CD4-positive, CD25-positive, alpha-beta regulatory T cell (primary cell): ENCODE measurements at regions not wholly inside any gene's neighbourhood (a gene's known extent, or its start where the extent isn't known, plus 50 kb on each side); places are given as distances from the start of the nearest gene placed in this dataset.

Experiments
- ATAC-seq, 2 donors: fragments of 150-1000 bp; cut with Tn5 transposase; one replicate each; pipeline ENCODE4 v1.10.0; 2021; ENCODE audit warnings: low read depth in 2 of 2, moderate number of reproducible peaks in 2 of 2, moderate library complexity in 1 of 2
- DNase-seq, 3 donors: peaks; one replicate each; pipeline versions ENCODE4 v3.0.0 to v3.0.0-alpha.2; 2012 to 2022; ENCODE audit warnings: mixed read lengths in 1 of 3
- H3K27ac ChIP-seq: one replicate; pipeline ENCODE4 v1.7.0; 2013; ENCODE audit warnings: mild to moderate bottlenecking, low read length; ENCODE audit not compliant: insufficient read depth, poor library complexity, severe bottlenecking
- H3K27me3 ChIP-seq: one replicate; pipeline ENCODE4 v1.7.0; 2013; ENCODE audit warnings: low read length; ENCODE audit not compliant: control insufficient read depth, insufficient read depth
- H3K36me3 ChIP-seq: one replicate; pipeline ENCODE4 v1.7.0; 2013; ENCODE audit warnings: mild to moderate bottlenecking, low read length, moderate library complexity; ENCODE audit not compliant: control insufficient read depth, insufficient read depth
- H3K4me1 ChIP-seq: 2 replicates; pipeline ENCODE4 v1.7.0; 2013; ENCODE audit warnings: mild to moderate bottlenecking, low read length; ENCODE audit not compliant: insufficient read depth, control insufficient read depth, poor library complexity, severe bottlenecking
- H3K4me3 ChIP-seq: one replicate; pipeline ENCODE4 v1.7.0; 2013; ENCODE audit warnings: low read depth, mild to moderate bottlenecking, low read length, moderate library complexity
- H3K9me3 ChIP-seq, 2 experiments: 1 replicate in 1 of 2; 2 replicates in 1 of 2; pipeline ENCODE4 v1.7.0; 2013; ENCODE audit warnings: low read length in 2 of 2, mild to moderate bottlenecking in 1 of 2, moderate library complexity in 1 of 2; ENCODE audit not compliant: control insufficient read depth in 2 of 2
- H3K27ac Mint-ChIP-seq, 3 donors: one replicate each; pipeline ENCODE4 v1.8.0; 2020 to 2022; ENCODE audit warnings: mild to moderate bottlenecking in 3 of 3, mixed read lengths in 3 of 3, moderate library complexity in 2 of 3
- H3K27me3 Mint-ChIP-seq: one replicate; pipeline ENCODE4 v1.8.0; 2022; ENCODE audit warnings: mild to moderate bottlenecking, mixed read lengths
- H3K36me3 Mint-ChIP-seq: one replicate; pipeline ENCODE4 v1.8.0; 2020; ENCODE audit warnings: mixed read lengths
- H3K4me1 Mint-ChIP-seq, 4 donors: one replicate each; pipeline ENCODE4 v1.8.0; 2020 to 2022; ENCODE audit warnings: mixed read lengths in 4 of 4, mild to moderate bottlenecking in 1 of 4
- H3K4me3 Mint-ChIP-seq, 4 donors: one replicate each; pipeline ENCODE4 v1.8.0; 2020 to 2022; ENCODE audit warnings: mild to moderate bottlenecking in 4 of 4, mixed read lengths in 4 of 4, moderate library complexity in 3 of 4
- H3K9me3 Mint-ChIP-seq, 7 donors: one replicate each; pipeline ENCODE4 v1.8.0; 2020 to 2022; ENCODE audit warnings: mixed read lengths in 7 of 7, mild to moderate bottlenecking in 3 of 7, moderate library complexity in 2 of 7

DNA sequence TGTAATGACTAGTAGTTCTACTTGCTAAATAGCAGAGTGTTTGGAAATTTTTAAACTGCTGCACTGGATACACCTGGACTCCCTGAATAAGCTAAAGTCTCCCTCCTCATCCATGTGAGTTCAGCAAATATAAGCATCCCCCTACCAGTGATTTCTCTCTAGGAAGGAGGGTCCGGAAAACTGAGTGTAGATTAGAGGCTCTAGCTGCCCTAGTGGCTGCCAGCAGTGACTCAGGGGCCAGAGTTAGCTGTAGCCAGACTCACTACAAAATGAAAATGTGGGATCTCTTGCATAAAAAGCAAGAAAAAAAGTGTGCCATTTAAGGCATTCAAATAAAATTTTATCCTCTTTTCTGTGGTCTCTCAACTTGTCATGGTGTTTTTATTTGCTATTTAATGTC, 485.0 kb upstream of the ATP11B start:
- peaks cover 0 to 6% (median 2%) of the 10 kb centered on the region in 7 donors for H3K9me3 Mint-ChIP-seq
- no peaks in the 10 kb centered on the region for H3K9me3 ChIP-seq
- H3K4me1 Mint-ChIP-seq: no peaks in the 10 kb centered on the region
- no peaks in the 10 kb centered on the region for H3K36me3 Mint-ChIP-seq
- H3K27me3 ChIP-seq: no peaks in the 10 kb centered on the region
- ATAC-seq (no peak), DNase-seq (no peak)
- no peak overlapping the region for H3K27ac Mint-ChIP-seq
- no peaks in the 10 kb centered on the region for H3K27me3 Mint-ChIP-seq
- no peaks in the 10 kb centered on the region for H3K36me3 ChIP-seq
- H3K4me3 Mint-ChIP-seq: no peak overlapping the region
- no peak overlapping the region for H3K4me3 ChIP-seq
- H3K4me1 ChIP-seq: no peaks in the 10 kb centered on the region
- H3K27ac ChIP-seq: no peak overlapping the region

GRCh38 chr3:182309120-182309519, 484.2 kb upstream of the ATP11B start:
- H3K27ac Mint-ChIP-seq: no peak overlapping the region
- H3K36me3 Mint-ChIP-seq: no peaks in the 10 kb centered on the region
- Histone ChIP-seq H3K4me3 (no peak overlapping the region), H3K36me3 (no peaks in the 10 kb centered on the region), H3K9me3 (no peaks in the 10 kb centered on the region), H3K27me3 (no peaks in the 10 kb centered on the region), H3K4me1 (no peaks in the 10 kb centered on the region), H3K27ac (no peak overlapping the region)
- DNase-seq (no peak), ATAC-seq (no peak)
- no peaks in the 10 kb centered on the region for H3K27me3 Mint-ChIP-seq
- H3K9me3 Mint-ChIP-seq: peaks cover 0 to 9% (median 4%) of the 10 kb centered on the region in 7 donors
- H3K4me1 Mint-ChIP-seq: no peaks in the 10 kb centered on the region
- no peak overlapping the region for H3K4me3 Mint-ChIP-seq

DNA sequence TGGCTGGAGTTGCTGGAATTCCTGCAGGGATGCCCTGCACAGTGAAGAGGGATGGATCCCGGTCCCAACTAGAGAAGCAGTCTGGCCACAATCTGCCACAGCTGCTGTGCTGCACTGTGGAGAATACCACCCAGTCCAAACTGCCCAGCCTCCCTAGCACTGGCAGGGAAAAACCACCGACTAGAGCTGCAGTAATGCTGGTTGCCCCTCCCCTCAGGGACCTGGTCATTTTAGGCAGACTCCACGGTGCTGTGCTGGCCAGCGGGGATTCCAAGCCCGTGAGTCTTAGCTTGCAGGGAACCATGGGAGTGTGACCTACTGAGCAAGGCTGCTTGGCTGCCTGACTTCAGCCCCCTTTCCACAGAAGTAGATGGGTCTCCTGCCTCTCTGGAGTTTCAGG, 478.0 kb upstream of the ATP11B start:
- no peaks in the 10 kb centered on the region for H3K27me3 ChIP-seq
- no peak for ATAC-seq
- H3K4me3 ChIP-seq: no peak overlapping the region
- Mint-ChIP-seq H3K27me3 (no peaks in the 10 kb centered on the region), H3K27ac (no peak overlapping the region), H3K9me3 (peaks cover 2 to 32% (median 13%) of the 10 kb centered on the region in 7 donors), H3K36me3 (no peaks in the 10 kb centered on the region), H3K4me3 (no peak overlapping the region), H3K4me1 (no peaks in the 10 kb centered on the region)
- no peaks in the 10 kb centered on the region for H3K36me3 ChIP-seq
- peaks cover 0 to 6% of the 10 kb centered on the region in 2 experiments for H3K9me3 ChIP-seq
- no peak overlapping the region for H3K27ac ChIP-seq
- H3K4me1 ChIP-seq: no peaks in the 10 kb centered on the region
- no peak for DNase-seq

GRCh38 chr3:182323126-182323700, 470.1 kb upstream of the ATP11B start:
- no peak overlapping the region for H3K4me3 ChIP-seq
- Mint-ChIP-seq H3K9me3 (peaks cover 2 to 19% (median 8%) of the 10 kb centered on the region in 7 donors), H3K27ac (no peak overlapping the region), H3K4me3 (no peak overlapping the region), H3K4me1 (no peaks in the 10 kb centered on the region), H3K27me3 (no peaks in the 10 kb centered on the region), H3K36me3 (no peaks in the 10 kb centered on the region)
- no peaks in the 10 kb centered on the region for H3K27me3 ChIP-seq
- H3K9me3 ChIP-seq: no peaks in the 10 kb centered on the region
- H3K36me3 ChIP-seq: no peaks in the 10 kb centered on the region
- ATAC-seq: no peak
- H3K27ac ChIP-seq: no peak overlapping the region
- DNase-seq: no peak
- H3K4me1 ChIP-seq: no peaks in the 10 kb centered on the region

DNA sequence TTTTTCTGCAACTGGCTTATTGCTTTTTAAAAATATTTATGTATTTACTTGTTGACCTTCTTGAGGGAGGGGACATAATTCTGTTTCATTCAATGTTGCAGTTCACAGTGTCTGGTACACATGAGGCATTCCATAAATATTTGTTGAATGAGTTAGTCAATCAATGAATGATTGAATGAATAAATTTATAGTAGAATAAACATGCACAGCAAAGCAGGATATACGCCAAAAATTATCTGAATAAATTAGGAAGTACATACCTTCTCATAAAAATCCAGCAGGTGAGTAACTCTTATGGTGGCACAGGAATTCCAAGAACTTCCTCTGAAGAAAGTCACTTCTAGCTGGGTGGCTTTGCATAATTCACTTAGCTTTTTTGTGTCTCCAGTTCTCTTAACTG, 469.4 kb upstream of the ATP11B start:
- Mint-ChIP-seq H3K4me3 (no peak overlapping the region), H3K4me1 (no peaks in the 10 kb centered on the region), H3K27me3 (no peaks in the 10 kb centered on the region), H3K36me3 (no peaks in the 10 kb centered on the region), H3K27ac (no peak overlapping the region), H3K9me3 (peaks cover 2 to 12% (median 8%) of the 10 kb centered on the region in 7 donors)
- Histone ChIP-seq H3K4me1 (no peaks in the 10 kb centered on the region), H3K27me3 (no peaks in the 10 kb centered on the region), H3K27ac (no peak overlapping the region), H3K4me3 (no peak overlapping the region), H3K36me3 (no peaks in the 10 kb centered on the region), H3K9me3 (no peaks in the 10 kb centered on the region)
- no peak for DNase-seq
- no peak for ATAC-seq

- ATAC-seq (no peak), DNase-seq (no peak)
- H3K27me3 ChIP-seq: no peaks in the 10 kb centered on the region
- Mint-ChIP-seq H3K9me3 (peaks cover 0 to 5% (median 1%) of the 10 kb centered on the region in 7 donors), H3K36me3 (no peaks in the 10 kb centered on the region), H3K27me3 (no peaks in the 10 kb centered on the region), H3K4me3 (no peak overlapping the region), H3K4me1 (no peaks in the 10 kb centered on the region), H3K27ac (no peak overlapping the region)
- no peaks in the 10 kb centered on the region for H3K9me3 ChIP-seq
- no peak overlapping the region for H3K27ac ChIP-seq
- H3K36me3 ChIP-seq: no peaks in the 10 kb centered on the region
- H3K4me3 ChIP-seq: no peak overlapping the region
- H3K4me1 ChIP-seq: no peaks in the 10 kb centered on the region
Measured at GRCh38 chr3:182325213-182325950, 467.9 kb upstream of the ATP11B start.

DNA sequence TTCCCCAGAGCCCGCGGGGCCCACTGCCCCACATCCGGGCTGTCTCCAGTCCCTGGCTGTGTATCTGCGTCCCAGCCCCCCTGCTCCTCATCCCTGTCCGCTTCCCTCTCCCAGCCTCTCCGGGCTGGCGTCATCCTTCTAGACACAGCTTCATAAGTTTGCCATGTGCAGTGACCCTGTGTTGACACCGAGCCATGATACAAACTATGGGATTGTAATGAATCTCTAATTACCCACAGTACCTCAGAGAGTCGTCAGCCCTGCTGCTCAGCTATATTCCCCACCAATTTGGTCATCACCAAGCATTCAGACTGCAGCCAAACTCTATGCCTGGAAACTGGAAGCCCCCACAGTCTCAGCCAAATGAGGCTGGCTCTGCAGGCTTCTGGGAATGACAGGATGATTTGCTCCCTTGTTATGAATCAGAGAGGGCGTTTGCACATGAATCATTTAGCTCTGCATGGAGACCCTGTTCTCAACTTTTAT, 466.1 kb upstream of the ATP11B start:
- Mint-ChIP-seq H3K9me3 (peaks cover 0 to 8% (median 0%) of the 10 kb centered on the region in 7 donors), H3K27me3 (no peaks in the 10 kb centered on the region), H3K4me3 (no peak overlapping the region), H3K36me3 (no peaks in the 10 kb centered on the region), H3K4me1 (no peaks in the 10 kb centered on the region), H3K27ac (no peak overlapping the region)
- no peak for DNase-seq
- H3K27ac ChIP-seq: no peak overlapping the region
- no peak overlapping the region for H3K4me3 ChIP-seq
- no peaks in the 10 kb centered on the region for H3K4me1 ChIP-seq
- no peaks in the 10 kb centered on the region for H3K27me3 ChIP-seq
- H3K36me3 ChIP-seq: no peaks in the 10 kb centered on the region
- no peak for ATAC-seq
- no peaks in the 10 kb centered on the region for H3K9me3 ChIP-seq

GRCh38 chr3:182330646-182331045, 462.7 kb upstream of the ATP11B start:
- DNase-seq (no peak), ATAC-seq (no peak)
- H3K36me3 ChIP-seq: no peaks in the 10 kb centered on the region
- Mint-ChIP-seq H3K9me3 (peaks cover 0 to 11% (median 4%) of the 10 kb centered on the region in 7 donors), H3K4me1 (no peaks in the 10 kb centered on the region), H3K27ac (no peak overlapping the region), H3K27me3 (no peaks in the 10 kb centered on the region), H3K4me3 (no peak overlapping the region), H3K36me3 (no peaks in the 10 kb centered on the region)
- H3K27ac ChIP-seq: no peak overlapping the region
- H3K4me1 ChIP-seq: no peaks in the 10 kb centered on the region
- no peak overlapping the region for H3K4me3 ChIP-seq
- H3K9me3 ChIP-seq: no peaks in the 10 kb centered on the region
- H3K27me3 ChIP-seq: no peaks in the 10 kb centered on the region
